ENCODE measurements at regions not wholly inside any gene's neighbourhood (a gene's known extent, or its start where the extent isn't known, plus 50 kb on each side); places are given as distances from the start of the nearest gene placed in this dataset.
"Not testable (repeated sequence)": the region's sequence is repeated elsewhere in the genome, so short reads cannot be mapped to it uniquely, and the experiment has no call there.

DNA sequence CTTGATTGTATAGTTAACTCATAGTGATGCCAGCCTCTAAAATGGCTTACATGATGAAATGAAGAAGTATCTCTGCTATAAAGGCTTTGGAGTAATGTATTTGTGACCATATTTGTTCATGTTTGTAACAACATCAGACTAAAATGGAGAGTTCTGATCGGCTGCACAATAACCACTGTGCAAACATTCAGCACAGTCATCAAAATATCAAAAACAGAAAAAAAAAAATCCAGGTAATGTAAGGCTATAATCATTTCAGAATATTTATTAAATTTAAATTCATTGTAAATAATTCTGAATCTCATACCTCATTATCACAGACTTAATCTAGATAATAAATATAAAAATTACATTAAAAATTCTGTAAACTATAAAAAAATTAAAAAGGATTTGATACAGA lies 1161.8 kb downstream of the MRPL39 start:
- DNase-seq, result no peak

DNA sequence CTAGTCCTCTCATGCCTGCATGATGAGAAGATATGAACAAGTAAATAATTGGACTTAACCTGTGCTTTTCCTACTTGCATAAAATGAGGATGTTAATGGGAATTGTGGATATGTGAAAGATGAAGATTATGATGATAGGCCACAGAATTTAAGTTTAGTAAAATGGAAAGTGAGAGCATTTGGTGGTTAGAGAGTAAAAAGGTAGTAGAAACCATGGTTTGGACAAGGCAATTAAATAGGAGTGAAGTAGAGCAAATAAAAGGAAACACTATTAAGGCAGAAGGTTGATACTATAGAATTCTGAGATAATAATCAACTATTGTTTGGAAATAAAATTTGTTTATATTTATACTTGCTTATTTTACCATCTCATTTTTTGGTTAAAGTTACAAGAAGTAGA lies 1162.5 kb downstream of the MRPL39 start:
- no peak for DNase-seq

DNA sequence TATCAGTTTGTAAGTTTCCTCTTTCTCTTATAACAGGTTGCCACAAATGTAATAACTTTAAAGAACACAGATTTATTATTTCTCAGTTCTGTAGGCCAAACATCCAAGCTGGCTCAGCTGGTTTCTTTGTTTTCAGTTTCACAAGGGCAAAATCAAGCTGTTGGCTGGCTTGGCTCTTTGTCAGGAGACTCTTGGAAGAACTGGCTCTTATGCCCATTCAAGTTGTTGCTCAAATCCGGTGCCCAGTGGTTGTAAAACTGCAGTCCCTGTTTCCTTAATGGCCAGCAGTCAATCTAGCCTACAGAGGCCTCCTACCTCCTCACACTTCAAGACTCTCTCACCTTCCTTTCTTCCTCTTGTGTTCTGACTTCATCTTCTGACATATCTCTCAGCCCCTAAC lies 1171.0 kb downstream of the MRPL39 start:
- no peak for DNase-seq

DNA sequence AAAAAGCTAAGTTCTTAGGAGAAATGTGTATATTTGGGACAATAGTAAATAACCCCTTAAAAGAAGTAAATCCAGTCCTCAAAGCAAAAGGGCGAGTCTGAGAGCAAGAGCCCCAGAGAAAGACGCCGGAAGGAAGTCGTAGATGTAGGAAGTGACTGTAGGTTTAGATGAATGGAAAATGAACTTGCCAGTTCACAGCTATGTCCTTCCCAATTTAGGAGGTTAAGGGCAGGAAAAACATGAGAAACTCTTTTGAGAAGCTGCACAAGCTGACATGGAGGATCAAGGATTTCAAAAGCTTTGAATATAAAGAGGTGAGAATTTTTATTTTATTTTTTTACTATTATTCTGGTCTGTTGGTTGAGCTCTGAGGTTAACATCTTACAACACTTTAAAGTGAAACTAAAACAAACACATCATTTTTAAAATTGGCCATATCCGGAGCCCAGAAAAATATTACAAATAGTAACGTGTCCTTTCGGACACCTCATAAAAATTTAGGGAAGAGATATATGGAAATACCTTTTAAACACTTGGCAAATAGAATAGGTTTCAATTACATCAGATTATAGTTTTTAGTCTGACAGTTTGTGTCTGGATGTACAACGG lies 1178.6 kb downstream of the MRPL39 start:
- peak; percentile 31 for DNase-seq

DNA sequence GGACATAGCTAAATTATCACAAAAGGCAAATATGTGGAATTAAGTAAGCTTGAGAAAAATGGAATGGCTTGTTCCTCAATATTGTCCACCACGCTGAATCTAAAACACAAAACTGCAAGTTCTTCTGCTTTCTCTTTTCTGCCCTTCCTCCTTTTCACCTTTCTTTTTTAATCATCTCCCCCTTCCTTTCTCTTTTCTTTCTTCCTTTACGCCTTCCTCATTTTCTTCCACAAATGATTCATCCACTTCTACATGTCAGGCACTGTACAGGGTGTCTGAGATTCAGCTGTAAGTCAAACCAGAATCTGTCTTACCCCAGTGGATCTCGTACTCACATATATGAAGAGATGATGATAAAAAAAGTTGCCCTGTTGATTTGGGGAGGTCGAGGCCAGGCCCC lies 1182.5 kb downstream of the MRPL39 start:
- no peak for DNase-seq

DNA sequence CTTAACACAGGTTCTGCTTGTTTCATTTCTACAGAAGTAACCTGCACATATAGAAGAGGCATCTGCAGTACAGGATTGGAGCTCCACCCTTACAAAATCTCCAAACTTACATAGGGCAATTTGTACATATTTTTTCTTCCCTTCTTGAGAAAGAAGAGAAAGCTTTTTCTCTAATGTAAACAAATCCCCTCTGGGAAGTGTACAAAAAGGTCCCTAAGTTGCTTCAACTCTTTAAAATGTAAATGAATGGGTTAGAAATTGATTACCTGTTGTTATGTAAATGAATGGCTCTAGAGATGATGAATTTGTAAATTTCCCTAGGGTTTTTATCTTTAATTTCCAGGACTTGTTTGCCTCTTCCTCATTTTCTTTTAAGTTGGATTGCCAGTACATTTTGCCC lies 1183.7 kb downstream of the MRPL39 start:
- no peak for DNase-seq

DNA sequence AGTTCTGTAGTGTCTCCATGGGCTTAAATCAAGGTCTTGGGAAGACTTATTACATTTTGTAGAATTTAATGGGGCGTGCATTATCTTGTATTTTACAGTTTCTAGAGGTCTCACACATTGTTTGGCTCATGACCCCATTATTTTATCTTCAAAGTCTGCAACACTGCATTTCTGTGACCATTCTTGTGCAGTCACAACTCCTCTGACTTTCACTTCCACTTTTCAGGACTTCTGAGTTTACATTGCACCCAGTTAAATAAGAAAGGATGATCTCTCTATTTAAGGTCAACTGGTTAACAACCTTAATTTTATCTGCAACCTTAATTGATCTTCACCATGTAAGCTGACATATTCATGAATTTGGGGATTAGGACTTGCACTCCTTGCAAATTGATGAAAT lies 1186.6 kb downstream of the MRPL39 start:
- DNase-seq, result no peak

DNA sequence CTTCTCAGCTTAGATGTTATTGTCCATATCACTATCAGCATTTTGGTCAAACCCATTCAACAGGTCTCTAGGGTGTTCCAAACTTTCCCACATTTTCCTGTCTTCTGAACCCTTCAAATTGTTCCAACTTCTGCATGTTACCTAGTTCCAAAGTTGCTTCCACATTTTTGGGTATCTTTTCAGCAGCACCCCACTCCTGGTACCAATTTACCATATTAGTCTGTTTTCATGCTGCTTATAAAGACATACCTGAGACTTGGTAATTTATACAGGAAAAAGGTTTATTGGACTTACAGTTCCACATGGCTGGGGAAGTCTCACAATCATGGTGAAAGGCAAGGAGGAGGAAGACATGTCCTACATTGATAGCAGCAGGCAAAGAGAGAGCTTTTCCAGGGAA lies 1187.6 kb downstream of the MRPL39 start:
- DNase-seq, result not testable (repeated sequence)

DNA sequence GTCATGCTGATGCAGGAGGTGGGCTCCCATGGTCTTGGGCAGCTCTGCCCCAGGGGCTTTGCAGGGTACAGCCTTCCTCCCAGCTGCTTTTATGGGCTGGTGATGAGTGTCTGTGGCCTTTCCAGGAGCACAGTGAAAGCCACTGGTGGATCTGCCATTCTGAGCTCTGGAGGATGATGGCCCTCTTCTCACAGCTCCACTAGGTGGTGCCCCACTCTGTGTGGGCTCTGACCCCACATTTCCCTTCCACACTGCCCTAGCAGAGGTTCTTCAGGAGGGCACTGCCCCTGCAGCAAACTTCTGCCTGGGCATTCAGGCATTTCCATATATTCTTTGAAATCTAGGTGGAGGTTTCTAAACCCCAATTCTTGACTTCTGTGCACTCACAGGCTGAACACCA lies 1188.6 kb downstream of the MRPL39 start:
- no peak for DNase-seq

DNA sequence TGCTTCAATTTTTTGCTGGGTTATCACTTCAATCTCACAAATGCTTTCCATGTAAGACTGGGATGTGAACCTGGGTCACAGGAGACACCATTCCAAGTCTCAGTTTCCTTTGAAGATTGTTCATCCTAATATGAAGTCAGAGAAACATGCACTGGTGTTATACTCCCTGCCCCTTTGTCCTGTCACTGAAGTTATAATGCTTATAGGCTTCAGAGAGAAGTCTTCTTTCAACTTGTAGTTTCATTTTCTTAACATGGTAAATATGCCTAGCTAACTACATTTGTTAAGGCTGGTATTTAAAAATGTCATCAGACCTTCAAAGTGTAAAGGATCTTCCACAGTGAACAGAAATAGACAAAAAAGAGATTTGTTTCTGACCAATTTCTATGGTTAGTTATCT lies 1195.9 kb downstream of the MRPL39 start:
- no peak for DNase-seq

DNA sequence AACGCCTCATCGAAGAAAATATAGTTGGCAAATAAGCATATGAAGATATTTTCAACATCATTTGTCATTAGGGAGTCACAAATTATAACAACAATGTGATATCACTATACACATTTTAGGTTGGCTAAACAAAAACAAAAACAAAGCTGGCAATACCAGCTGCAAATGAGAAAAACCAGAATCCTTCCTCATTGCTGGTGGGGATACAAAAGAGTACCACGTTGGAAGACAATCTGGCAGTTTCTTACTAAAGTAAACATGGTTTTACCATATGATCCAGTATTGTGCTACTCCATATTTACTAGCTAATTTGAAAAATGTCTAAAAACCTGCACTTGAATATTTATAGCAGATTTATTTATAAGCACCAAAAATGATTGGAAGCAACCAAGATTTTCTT lies 1204.1 kb downstream of the MRPL39 start:
- no peak for DNase-seq

DNA sequence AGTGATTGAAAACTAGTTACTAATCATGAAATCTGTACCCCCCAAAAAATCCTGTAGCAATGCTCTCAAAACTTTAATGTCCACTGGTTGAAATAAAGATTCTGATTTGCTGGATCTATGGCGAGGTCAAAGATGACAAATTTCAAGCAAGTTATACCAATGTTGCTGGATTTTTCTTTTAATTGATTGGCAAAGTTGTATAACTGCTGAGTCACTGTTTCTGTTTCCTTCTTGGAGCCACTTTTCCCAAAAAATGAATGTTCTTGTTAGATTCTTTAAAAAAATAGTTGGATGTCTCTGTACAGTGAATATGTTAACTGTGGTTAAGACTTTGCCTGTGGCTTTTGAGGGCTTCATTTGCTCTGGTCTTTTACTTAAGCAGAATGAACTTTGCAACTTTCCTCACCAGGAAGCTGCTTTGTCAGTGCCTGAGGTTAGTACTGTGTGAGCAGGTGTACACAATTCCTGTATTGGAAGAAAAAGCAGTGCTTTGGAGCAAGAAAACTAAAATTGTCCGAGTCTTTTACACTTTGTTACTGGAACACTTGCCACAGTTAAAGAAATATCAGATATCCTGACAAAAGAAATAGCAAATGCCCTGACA lies 1211.9 kb downstream of the MRPL39 start:
- no peak for DNase-seq

DNA sequence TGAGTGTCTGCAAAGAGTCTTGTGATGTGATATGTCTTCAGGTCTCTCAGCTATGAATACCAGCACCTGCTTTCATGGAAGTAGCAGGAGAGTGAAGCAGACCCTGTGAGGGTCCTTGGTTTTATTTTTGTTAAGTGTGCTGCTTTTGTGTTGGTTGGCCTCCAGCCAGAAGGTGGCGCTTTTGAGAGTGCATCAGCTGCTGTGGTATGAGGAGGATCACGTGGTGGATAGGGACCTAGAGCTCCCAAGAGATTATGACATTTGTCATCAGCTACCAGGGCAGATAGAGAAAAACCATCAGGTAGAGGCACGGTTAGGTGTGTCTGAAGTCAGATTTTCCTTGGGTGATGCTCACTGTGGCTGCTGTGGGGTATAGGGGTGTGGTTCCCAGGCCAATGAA lies 1232.1 kb downstream of the MRPL39 start:
- DNase-seq, result peak; percentile 11

DNA sequence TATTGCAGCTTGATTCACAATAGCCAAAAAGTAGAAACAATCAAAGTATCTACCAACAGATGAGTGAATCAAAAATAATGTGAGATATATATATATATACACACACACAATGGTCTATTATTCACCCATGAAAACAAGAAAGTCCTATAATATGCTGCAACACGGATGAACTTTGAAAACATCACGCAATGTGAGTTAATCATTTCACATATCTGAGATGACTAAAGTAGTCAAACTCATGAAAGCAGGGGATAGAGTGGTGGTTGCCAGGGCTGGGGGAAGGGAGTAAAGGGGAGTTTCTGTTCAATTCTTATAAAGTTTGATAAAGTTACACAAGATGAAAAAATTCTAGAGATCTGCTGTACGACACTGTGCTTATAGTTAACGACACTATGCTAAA lies 1234.8 kb downstream of the MRPL39 start:
- no peak for DNase-seq

DNA sequence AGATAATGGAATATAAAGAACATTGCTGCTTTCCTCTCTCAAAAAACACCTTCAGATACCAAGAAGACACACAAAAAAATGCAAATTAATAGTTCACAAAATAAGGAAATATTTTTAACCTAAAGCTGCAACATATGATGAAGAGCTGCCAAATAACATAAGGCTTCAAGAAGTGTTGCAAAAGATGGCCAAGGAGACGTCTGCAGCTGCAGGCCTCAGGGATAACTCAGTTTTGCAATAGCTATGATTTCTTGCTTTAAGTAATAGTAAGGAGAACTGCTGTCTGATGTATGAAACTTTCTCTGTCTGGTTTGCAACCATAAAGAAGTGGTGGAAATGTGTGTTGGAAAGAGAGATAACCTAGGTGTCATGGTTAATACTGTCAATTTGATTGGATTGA lies 1237.5 kb downstream of the MRPL39 start:
- DNase-seq, result no peak

DNA sequence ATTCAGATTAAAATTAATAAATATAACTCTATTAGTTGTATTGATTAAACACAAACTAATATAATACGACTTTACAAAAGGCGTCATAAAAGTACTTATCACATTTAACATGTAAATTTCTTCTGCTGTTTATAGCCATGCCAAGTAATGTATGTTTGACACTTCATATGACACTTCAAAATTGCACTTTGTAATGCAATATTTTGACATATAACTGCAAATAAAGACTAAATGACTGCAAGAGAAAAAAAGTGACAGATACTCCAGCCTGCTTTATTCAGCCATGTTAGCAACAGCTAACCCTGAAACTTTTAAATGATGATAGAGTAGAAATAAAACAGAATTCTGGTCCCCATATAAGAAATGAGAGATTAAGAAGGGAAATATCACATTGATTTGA lies 1238.0 kb downstream of the MRPL39 start:
- DNase-seq, result no peak

DNA sequence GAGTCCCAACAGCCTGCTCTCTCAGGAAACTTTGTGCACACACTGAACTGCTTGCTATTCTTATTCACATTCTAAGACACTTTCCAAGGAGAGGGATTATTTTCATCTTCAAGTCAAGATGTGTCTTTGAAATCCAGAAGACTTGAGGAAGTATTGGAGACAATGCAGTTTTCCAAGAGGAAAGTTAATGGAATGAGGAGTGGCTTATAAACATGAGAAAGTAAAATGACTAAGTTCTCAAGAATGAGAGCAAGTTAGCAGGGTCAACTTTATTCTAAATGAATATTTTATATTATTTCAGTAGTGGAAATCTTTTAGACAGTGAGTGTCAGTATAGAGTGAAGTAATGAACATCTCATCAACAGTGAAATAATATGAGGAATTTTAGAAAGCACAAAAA lies 1239.3 kb downstream of the MRPL39 start:
- DNase-seq, result no peak

DNA sequence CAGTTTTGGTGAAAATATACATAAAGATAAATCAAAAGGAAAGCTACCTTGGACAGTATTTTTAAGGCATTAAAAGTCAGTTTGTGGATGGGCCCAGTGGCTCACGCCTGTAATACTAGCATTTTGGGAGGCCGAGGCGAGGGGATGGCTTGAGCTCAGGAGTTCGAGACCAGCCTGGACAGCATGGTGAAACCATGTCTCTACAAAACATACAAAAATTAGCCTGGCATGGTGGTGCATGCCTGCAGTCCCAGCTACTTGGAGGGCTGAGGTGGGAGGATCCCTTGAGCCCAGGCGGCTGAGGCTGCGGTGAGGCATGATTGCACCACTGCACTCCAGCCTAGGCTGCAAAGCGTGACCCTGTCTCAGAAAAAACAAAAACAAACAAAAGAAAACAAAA lies 1253.8 kb downstream of the MRPL39 start:
- DNase-seq, result no peak

DNA sequence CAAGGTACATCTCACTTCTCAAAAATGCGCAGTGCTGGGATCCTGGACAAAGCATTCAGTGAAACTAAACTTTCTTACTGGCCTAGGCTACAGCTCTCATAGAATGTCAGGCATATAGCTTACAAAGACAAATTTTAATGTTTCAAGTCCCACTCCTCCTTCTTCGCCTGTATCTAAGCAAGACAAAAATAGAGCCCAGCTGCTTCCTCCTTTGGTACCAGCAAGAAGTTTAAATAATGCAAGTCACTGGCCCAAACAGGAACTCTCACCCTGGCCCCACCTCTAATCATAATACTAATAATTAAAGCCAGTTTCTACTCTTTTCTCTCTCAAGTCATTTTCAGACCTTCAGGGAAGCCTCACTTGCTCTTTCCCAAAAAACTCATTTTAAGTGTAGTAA lies 1267.9 kb downstream of the MRPL39 start:
- DNase-seq, result no peak

DNA sequence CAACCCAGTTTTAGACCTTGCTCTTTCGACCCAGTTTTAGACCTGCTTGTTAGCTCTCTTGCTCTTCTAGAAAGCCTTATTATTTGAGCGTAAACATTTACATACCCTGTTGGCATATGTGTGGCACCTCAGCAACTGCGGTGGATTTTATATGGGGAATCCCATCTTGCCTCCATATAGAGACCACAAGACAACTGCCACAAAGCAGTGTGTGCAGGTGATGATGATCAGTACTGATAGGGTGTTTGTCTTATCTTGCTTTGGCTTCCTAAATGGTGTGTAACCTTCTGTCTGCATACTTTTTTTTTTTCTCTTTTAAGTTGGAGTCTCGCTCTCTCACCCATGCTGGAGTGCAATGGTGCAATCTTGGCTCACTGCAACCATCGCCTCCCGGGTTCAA lies 1270.8 kb downstream of the MRPL39 start:
- DNase-seq, result no peak

DNA sequence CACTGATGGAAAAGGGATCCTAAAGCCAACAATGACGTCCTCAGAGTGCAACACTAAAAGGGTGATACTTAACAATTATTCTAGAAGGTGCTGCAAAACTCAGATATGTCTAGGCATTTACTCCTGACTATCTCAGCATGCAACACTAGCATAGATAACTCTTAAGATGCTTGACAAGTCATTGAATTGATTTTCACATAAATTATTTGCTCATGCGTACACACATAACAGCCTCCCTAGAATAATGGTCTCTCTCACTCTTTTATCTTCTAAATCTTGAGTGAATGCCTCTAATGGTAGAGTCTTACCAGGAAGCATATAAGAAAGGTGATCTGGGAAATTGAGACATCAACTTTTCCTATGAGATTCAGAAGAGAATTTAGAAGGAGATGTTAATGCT lies 1283.7 kb downstream of the MRPL39 start:
- no peak for DNase-seq

DNA sequence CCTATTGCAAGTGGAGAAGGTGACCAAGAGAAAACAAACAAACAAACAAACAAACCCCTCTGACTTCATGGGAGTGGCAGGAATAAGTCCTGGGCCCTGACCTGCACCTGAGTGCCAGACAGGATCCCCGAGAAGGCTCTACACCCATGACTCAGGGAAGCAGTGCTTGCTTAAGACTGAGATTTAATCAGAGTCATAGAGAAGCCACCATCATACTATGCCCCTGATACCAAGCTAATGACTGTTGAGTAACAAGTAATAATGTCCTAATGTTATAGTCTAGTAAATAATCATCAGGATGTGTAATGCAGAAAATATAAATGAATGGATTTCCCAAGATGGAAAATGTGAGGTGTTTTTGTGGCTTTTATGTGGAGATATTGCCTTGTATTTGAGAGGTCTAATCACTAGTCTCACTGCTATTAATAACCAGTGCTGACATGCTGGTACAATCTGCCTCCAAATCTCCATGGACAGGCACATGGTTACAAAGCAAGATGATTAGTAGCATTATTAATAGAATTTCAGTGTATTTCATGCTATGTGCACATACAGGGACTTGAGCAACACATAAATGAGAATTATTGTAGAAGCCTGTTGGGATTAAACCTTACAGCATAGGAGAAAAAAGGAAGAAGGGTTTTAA lies 1290.9 kb downstream of the MRPL39 start:
- DNase-seq, result no peak

DNA sequence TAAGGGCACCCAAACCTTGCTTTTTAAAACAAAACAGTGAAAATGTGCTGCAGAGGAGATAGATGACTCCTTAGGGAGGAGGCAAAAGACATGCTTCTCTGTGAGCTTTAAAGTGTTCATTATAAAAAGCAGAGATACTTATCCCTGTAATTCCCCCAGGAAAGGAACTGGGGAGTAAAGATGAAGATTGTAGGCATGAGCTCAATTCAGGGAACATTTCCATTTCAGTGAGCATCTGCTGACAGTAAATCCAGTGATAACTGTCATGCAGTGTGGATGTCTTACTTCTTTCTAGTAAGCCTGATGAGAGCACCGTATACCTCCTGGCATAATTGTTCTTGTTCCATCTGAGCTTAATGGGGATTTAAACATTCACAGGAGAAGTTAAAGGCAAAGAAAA lies 1296.5 kb downstream of the MRPL39 start:
- no peak for DNase-seq

DNA sequence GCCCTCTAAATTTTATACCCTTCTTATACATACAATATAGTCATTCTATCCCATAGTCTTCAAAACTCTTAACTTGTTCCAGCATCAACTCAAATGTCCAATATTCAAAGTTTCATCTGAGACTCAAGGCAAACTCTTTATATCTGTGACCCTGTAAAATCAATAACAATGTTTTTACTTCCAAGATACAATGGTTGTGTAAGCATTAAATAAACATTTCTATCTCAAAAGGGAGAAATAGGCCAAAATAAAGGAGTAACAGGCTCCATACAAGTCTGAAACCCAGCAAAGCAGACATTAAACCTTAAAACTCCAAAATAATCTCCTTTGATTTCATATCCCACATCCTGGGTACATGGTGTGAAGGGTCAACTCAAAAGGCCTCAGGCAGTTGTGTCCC lies 1299.1 kb downstream of the MRPL39 start:
- no peak for DNase-seq

DNA sequence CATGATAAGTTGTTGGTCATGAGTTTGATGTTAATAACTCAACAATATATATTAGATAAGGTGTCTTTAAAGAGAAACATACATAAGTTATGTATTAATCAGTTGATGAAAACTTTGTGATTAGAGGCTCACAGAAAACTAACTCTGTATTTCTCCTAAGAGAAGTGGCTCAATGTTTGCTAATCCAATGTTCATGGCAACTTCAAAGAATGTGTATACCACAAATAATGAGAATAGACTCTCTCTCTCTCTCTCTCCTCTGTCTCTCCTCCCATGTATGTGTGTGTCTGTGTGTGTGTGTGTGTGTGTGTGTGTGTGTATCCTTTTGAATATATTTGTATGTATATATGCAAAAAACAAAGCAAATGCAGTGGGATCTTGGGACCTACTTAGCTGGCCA lies 1304.9 kb downstream of the MRPL39 start:
- no peak for DNase-seq
